HG03457 (cell line): ENCODE measurements at regions not wholly inside any gene's neighbourhood (a gene's known extent, or its start where the extent isn't known, plus 50 kb on each side); places are given as distances from the start of the nearest gene placed in this dataset.

ENCODE experiments used
- ATAC-seq: cut with Tn5 transposase; IDR thresholded peaks from one replicate; pipeline ENCODE4 v1.9.1; 2021; ENCODE audit warnings: moderate number of reproducible peaks; ENCODE audit not compliant: unreplicated experiment

- ATAC-seq, result no peak
Measured at GRCh38 chr9:119432428-119432827, 63.2 kb upstream of the BRINP1 start.

DNA sequence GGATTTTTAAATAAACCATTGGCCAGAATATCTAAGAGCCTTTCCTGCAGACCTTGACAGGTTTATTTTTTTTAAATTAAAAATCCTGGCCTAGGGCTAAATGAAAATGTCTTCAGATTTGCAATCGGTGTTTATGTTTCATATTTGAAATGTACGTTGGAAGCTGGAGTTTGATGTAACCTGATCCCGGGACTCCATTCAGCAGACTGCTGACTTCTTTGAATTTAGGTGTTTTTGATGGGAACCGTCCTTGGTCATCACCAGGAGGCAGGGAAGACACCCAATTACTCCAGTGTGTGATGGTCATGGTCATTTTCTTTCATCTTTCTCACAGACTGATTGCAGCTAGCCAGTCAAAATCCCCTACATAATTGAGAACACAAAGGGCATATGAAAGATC is 60.1 kb upstream of the BRINP1 start:
- no peak for ATAC-seq

DNA sequence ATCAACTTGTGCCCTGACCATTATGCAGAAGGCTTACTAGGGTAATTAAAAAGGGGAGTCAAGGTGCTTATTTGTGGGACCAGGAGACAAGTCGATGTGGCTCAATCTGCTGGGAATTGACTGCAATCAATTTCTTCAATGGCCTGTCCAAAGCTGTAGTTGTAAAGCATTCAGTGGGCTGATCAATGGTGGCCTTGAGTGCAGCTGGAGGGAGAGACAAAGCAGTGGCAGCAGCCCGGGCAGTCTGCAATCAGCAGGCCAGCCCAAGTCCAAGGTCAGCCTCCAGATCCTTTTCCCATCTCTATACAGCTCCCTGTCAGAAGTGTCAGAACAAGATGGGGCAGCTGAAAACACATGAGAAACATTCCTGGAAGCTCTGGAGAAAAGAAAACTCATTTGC is 51.0 kb upstream of the BRINP1 start:
- ATAC-seq, result no peak
